Activated CD8-positive, alpha-beta T cell treated with anti-CD3 and anti-CD28 coated beads for 36 hours (primary cell): ENCODE measurements at regions not wholly inside any gene's neighbourhood (a gene's known extent, or its start where the extent isn't known, plus 50 kb on each side); places are given as distances from the start of the nearest gene placed in this dataset.

Experiments
- ATAC-seq: fragments of 200-7000 bp; cut with Tn5 transposase; one replicate; pipeline ENCODE4 v1.10.0; 2021; ENCODE audit warnings: mild to moderate bottlenecking, moderate library complexity
- CTCF ChIA-PET: fragments of 350-600 bp; sonication (Branson Sonifier 250); formaldehyde crosslinking; loops from one replicate; lab custom pipeline; 2021; ENCODE audit warnings: antibody characterized with exemption; lab: Charles Lee
- POLR2A ChIA-PET: fragments of 350-600 bp; sonication (Branson Sonifier 250); formaldehyde crosslinking; loops from one replicate; lab custom pipeline; 2021; ENCODE audit warnings: antibody characterized with exemption; lab: Charles Lee
- DNase-seq: peaks from one replicate; pipeline ENCODE4 v3.0.0-alpha.2; 2020
- H3K27ac Mint-ChIP-seq: one replicate; pipeline ENCODE4 v1.8.0; 2021; ENCODE audit warnings: mild to moderate bottlenecking, mixed read lengths
- H3K27me3 Mint-ChIP-seq: one replicate; pipeline ENCODE4 v1.8.0; 2021; ENCODE audit warnings: mixed read lengths
- H3K36me3 Mint-ChIP-seq: one replicate; pipeline ENCODE4 v1.8.0; 2021; ENCODE audit warnings: low read depth, mixed read lengths
- H3K4me1 Mint-ChIP-seq: one replicate; pipeline ENCODE4 v1.8.0; 2021; ENCODE audit warnings: low read depth, mixed read lengths
- H3K4me3 Mint-ChIP-seq: one replicate; pipeline ENCODE4 v1.8.0; 2021; ENCODE audit warnings: mild to moderate bottlenecking, moderate library complexity, mixed read lengths
- H3K9me3 Mint-ChIP-seq: one replicate; pipeline ENCODE4 v1.8.0; 2021; ENCODE audit warnings: mixed read lengths
- intact Hi-C: fragments of 100-400 bp; cut with micrococcal nuclease; formaldehyde crosslinking; loops from one replicate; pipeline ENCODE4 v1.10.0; 2022
- TF ChIP-seq, protein P1 (sequence below): fragments of 200-600 bp; IDR thresholded peaks from one replicate; pipeline ENCODE4 v1.8.0; 2022; ENCODE audit warnings: antibody characterized with exemption, mild to moderate bottlenecking

- Mint-ChIP-seq H3K9me3 (no peaks in the 10 kb centered on the region), H3K27ac (no peak overlapping the region), H3K4me3 (no peak overlapping the region), H3K27me3 (no peaks in the 10 kb centered on the region), H3K4me1 (no peaks in the 10 kb centered on the region), H3K36me3 (no peaks in the 10 kb centered on the region)
- DNase-seq (no peak), ATAC-seq (no peak)
- TF ChIP-seq, protein P1, sequence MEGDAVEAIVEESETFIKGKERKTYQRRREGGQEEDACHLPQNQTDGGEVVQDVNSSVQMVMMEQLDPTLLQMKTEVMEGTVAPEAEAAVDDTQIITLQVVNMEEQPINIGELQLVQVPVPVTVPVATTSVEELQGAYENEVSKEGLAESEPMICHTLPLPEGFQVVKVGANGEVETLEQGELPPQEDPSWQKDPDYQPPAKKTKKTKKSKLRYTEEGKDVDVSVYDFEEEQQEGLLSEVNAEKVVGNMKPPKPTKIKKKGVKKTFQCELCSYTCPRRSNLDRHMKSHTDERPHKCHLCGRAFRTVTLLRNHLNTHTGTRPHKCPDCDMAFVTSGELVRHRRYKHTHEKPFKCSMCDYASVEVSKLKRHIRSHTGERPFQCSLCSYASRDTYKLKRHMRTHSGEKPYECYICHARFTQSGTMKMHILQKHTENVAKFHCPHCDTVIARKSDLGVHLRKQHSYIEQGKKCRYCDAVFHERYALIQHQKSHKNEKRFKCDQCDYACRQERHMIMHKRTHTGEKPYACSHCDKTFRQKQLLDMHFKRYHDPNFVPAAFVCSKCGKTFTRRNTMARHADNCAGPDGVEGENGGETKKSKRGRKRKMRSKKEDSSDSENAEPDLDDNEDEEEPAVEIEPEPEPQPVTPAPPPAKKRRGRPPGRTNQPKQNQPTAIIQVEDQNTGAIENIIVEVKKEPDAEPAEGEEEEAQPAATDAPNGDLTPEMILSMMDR, result no peak
- intact Hi-C loops, result no loop called here
- ChIA-PET CTCF (no interaction called here), POLR2A (no interaction called here)
Observed at GRCh38 chrX:116605576-116605975, 142.8 kb upstream of the CT83 start.

GRCh38 chrX:116596010-116596409 lies 133.2 kb upstream of the CT83 start:
- no peaks in the 10 kb centered on the region for H3K4me1 Mint-ChIP-seq
- CTCF ChIA-PET, result no interaction called here
- no peak for ATAC-seq
- no peak overlapping the region for H3K27ac Mint-ChIP-seq
- H3K27me3 Mint-ChIP-seq, result no peaks in the 10 kb centered on the region
- POLR2A ChIA-PET, result no interaction called here
- TF ChIP-seq, protein P1, result no peak
- H3K4me3 Mint-ChIP-seq, result no peak overlapping the region
- peaks cover 2% of the 10 kb centered on the region for H3K9me3 Mint-ChIP-seq
- intact Hi-C loops, result no loop called here
- no peaks in the 10 kb centered on the region for H3K36me3 Mint-ChIP-seq
- no peak for DNase-seq
